Esophagus squamous epithelium (tissue), 4 donors: ENCODE measurements at regions not wholly inside any gene's neighbourhood (a gene's known extent, or its start where the extent isn't known, plus 50 kb on each side); places are given as distances from the start of the nearest gene placed in this dataset.

Experiments
- CTCF ChIP-seq, 6 experiments: fragments of 450-650 bp in 4 of 6; fragments of 200-600 bp in 2 of 6; sonication (generic) in 2 of 6; IDR thresholded peaks; one replicate each; pipeline ENCODE4 v1.5.1; 2016 to 2019; ENCODE audit warnings: antibody characterized with exemption in 6 of 6, mild to moderate bottlenecking in 4 of 6, moderate library complexity in 4 of 6
- POLR2A ChIP-seq, 4 donors: fragments of 450-650 bp; IDR thresholded peaks; one replicate each; pipeline ENCODE4 v1.6.1; 2017; ENCODE audit warnings: antibody characterized with exemption in 4 of 4, mild to moderate bottlenecking in 4 of 4, moderate library complexity in 3 of 4

- no peak for TF ChIP-seq CTCF (IDR thresholded peaks at IDR 0.05)
- no peak for TF ChIP-seq POLR2A (IDR thresholded peaks at IDR 0.05)
These were observed 1323.7 kb upstream of the PIK3C3 start for GRCh38 chr18:40631319-40631718.
